ENCODE measurements at regions not wholly inside any gene's neighbourhood (a gene's known extent, or its start where the extent isn't known, plus 50 kb on each side); places are given as distances from the start of the nearest gene placed in this dataset.
"Not testable (repeated sequence)": the region's sequence is repeated elsewhere in the genome, so short reads cannot be mapped to it uniquely, and the experiment has no call there.

DNA sequence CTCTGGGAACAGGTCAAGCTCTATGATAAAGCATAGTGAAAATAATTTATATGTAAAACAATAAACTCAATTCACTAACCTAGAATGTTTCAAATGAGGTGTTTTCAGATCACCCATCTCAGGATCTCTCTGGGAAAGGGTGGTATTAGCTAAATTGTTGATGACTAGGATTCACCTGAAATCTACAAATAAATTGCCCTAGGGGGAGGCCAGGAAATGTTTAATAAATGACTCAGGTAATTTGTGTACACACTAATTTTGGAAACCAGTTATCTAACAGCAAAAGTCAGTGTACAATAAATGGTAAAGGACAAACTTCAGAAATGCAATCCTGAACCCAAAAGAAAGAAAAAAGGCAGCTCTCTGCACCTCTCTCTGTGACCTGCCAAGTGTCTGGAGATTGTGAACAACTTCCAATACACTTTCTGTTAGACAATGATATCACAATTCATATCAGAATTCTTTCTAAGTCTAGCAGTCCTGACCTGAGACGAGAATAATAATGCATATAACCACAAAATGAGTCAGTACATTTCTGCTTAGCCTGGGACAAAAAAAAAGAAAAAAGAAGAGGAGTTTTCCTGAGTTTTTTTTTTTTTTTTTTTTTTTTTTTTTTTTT, 760.0 kb downstream of the EPHA4 start:
- no peak for DNase-seq

DNA sequence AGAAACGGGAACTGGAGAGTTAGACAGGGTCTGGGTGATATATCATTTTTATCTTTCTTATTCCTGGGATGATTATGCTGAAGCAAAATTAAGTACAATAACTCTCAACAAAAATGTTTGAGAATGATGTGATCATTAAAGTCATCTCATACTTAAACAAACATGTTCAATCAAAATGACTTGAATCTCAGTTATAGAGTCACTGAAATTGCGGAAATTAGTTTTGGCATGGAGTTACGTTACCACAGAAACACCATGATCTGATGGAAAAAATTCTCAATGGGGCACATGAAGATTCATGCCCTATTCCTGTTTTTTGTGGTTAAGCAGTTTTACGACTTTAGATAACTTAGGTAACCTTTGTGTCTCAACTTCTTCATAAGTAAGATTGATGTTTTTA, 757.7 kb downstream of the EPHA4 start:
- DNase-seq: no peak

GRCh38 chr2:220815698-220816097, 756.4 kb downstream of the EPHA4 start:
- no peak for DNase-seq

GRCh38 chr2:220821683-220822082, 750.4 kb downstream of the EPHA4 start:
- DNase-seq: no peak

DNA sequence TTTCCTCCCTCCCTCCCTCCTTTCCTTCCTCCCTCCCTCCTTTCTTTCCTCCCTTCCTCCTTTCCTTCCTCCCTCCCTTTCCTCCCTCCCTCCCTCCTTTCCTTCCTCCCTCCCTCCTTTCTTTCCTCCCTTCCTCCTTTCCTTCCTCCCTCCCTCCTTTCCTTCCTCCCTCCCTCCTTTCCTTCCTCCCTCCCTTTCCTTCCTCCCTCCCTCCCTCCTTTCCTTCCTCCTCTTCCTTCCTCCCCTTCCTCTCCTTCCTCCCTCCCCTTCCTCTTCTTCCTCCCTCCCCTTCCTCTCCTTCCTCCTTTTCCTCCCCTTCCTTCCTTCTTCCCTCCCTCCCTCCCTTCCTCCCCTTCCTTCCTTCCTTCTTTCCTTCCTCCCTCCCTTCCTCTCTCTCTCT, 748.5 kb downstream of the EPHA4 start:
- DNase-seq: not testable (repeated sequence)

- no peak for DNase-seq
These were observed 738.7 kb downstream of the EPHA4 start for GRCh38 chr2:220833446-220833845.

DNA sequence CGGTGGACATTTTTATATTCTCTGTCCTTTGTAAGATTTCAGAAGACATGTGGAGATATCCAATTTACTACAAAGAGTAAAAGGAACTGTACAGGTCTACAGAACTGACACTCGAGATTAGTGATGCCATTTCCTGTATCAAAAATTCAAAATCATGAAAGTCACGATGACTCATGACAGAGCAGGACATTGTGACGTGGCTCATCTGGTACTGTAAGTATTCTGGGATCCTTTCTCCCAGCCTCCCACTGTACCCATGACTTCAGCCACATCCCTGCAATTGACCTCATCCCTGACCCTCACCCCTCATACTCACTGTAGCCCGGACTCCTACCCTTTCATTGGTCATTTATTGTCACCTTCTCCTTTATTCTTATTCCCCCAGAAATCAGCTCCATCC, 736.5 kb downstream of the EPHA4 start:
- peak; percentile 63 for DNase-seq

- no peak for DNase-seq
These were observed 734.9 kb downstream of the EPHA4 start for GRCh38 chr2:220837226-220837625.

DNA sequence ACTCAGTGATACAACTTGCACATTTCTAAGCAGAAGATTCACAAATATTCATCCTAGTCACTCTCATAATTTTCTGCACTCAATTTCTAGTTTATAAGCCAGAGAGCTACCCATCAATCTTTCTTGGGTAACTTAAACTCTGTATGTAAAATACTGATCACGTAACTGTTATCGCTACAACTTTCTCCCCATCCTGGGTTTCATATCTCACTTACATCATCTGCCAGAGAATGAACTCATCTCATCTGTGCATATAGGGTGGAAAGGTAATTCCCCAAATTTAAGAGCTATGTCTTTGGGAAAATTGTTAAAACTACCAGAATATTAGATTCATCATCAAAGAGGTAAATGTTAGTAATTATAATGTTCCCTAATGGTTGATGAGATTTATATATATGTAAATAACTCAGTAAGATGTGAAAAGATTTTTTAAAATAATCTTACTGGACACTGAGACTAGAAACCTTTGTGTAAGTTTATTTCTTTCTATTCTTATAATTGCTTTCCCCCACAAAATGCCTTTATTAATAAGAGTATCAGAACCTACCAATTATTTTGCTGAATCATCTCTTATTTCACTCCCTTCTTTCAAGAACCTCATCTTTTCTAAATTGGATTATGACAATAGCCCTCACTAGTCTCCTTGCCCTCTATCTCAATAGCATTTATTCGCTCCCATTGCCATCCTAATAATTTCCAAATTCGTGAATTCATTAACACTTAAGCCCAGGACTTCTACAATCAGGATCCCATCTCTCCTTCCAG, 729.0 kb downstream of the EPHA4 start:
- no peak for DNase-seq

GRCh38 chr2:220845766-220846273, 726.3 kb downstream of the EPHA4 start:
- no peak for DNase-seq

DNA sequence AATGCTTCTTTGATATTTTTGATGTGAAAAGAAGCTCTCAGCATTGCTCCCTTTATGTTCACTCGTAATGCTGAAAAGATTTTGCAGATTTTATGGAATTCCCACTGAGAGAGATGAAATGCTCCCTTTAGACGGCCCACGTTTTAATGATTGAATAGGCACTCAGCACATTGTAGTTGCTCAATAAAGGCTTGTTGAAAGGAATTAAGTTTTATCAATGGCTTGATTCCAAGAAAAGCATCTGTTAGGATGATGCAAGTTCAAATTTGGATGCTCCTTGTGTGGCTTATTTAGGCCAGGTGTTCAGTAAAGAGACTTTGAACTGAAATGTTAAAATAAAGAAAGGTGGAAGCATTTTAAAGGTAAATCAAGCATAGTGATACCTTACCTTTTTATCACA, 725.1 kb downstream of the EPHA4 start:
- DNase-seq: no peak

- peak; percentile 78 for DNase-seq
These were observed 724.5 kb downstream of the EPHA4 start for GRCh38 chr2:220847589-220847988.

DNA sequence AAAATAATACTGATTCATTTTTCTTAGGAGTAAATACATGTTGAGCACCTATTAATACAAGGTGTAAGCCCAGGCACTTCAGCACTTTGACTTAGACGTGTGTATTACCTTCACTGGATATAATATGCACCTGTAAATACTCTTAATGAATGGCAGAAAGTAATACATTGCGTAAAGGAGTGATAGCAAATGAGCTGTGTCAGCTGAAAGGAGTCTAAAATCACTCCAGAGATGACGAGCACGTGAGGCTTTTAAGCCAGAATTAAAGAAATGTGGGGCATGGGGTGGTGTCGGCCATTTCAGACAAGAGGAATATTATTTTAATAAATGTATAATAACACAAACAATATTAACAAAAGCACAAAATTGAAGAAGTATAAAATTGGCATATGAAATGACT, 722.7 kb downstream of the EPHA4 start:
- no peak for DNase-seq

GRCh38 chr2:220850116-220850515, 722.0 kb downstream of the EPHA4 start:
- DNase-seq: no peak

GRCh38 chr2:220855296-220855695, 716.8 kb downstream of the EPHA4 start:
- DNase-seq: no peak

DNA sequence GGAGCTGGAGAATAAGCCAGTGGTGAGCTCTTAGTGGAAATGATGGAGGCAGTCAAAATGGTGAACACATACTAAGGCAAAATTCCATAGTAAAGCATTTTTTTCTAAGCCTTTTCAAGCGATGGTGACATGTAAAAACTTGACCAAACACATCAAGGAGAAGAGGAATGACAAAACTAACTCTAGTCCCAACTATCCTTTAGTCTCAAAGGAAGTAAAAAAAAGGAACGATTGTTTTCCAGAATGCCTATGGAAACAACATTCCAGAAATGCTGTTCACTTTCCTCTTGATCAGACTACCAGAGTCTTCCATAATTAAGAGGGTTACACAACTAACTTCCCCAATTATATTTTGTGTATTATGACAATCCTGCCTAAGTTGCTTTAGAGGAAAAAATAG, 715.6 kb downstream of the EPHA4 start:
- no peak for DNase-seq

- DNase-seq: no peak
These were observed 714.7 kb downstream of the EPHA4 start for GRCh38 chr2:220857368-220857767.

- DNase-seq: no peak
These were observed 714.0 kb downstream of the EPHA4 start for GRCh38 chr2:220858101-220858500.

DNA sequence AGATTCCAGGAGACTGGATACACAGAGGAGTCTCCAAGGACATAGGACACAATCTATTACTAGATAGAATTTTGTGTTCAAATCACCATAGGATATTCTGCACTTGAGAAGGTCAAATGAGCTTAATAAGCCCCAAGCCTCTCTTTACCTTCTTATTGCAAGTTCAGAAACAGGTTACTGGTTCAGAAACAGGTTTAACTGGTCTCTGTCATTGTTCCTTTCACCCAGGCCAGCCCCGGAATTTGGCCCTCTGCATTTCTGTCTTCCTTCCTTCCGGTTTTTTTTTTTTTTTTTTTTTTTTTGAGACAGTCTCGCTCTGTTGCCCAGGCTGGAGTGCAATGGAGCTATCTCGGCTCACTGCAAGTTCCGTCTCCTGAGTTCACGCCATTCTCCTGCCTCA, 700.2 kb downstream of the EPHA4 start:
- DNase-seq: no peak

DNA sequence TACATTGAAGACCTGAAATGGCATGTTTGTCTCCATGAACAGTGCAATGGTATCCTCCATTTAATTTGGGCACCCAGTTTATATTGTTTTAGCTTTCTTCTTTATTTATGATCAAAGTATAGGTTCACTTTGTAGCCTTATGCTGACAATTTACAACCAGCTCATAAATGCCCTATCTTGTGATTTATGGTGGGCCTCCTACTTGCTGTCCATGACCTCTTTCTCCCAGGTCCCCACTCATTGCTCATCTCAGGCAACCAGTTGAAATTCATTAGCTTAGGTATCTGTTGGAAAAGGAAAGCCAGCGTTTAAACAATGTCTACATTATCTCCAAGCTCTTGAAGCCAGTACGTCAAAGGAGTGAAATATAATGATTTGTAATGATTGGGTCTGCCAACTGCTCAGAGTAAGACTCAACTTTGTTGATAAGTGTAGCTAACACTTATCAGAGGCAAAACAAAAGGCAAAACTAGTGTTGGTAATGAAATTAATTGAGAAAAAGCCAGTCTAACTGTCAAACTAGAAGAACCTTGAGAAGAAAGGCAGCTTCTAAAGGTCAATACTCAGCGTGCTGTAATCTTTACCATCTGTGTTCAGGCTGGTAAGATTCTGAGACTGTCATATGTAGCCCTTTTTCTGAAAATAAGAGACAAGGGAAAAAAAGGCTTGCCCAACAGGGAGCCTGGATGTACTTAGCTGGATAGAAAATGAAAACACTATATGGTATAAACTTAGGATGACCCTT, 695.9 kb downstream of the EPHA4 start:
- DNase-seq: no peak

DNA sequence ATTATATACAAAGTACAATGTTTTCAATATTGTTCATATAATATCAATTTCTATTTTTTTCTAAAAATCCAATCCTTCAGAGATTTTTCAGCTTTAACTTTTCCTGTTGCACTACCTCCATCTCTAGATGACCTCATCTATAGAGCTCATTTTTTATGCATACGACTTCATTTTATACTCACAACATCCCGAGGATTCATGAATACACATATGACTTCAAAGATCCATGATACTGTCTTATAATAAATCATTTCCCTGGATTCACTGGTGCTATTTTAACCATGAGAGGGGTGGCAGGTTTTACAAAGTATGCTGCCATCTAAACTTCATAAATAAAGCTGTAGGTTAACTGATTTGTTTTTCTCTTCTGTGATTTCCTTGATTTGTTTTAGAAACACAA, 694.6 kb downstream of the EPHA4 start:
- DNase-seq: no peak

DNA sequence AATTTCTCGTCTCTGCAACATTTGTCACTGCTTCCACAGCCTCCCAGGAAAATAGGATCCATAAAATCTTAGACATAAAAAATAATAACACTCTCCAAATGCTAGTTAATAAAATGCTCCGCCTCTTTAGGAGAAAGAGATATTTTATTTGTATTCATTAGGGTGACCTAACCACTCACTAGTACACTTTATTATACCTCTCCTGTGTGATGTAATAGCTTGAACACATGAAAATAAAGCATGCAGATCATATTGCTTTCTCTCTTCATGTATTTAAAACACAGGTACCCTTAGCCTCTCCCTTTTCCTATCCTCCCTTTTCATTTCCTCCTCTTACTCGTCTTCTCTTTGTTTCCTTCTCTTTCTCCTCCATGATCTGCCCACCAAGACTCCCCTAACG, 694.2 kb downstream of the EPHA4 start:
- DNase-seq: no peak

- DNase-seq: no peak
These were observed 691.2 kb downstream of the EPHA4 start for GRCh38 chr2:220880623-220881596.

Measured in HCEC 1CT (cell line).